Upper lobe of left lung (tissue), 4 donors: ENCODE measurements at regions not wholly inside any gene's neighbourhood (a gene's known extent, or its start where the extent isn't known, plus 50 kb on each side); places are given as distances from the start of the nearest gene placed in this dataset.

ENCODE experiments used
- POLR2A ChIP-seq, 4 donors: fragments of 450-650 bp; IDR thresholded peaks; one replicate each; pipeline ENCODE4 v1.5.1; 2016 to 2017; ENCODE audit warnings: antibody characterized with exemption in 4 of 4, mild to moderate bottlenecking in 2 of 4
- POLR2AphosphoS5 ChIP-seq, 2 donors: sonication (generic); formaldehyde crosslinking; IDR thresholded peaks; one replicate each; pipeline ENCODE4 v1.5.1; 2017; ENCODE audit warnings: antibody characterized with exemption in 2 of 2
- TF ChIP-seq, protein P1 (sequence below), 6 experiments: fragments of 450-650 bp in 4 of 6; fragments of 200-600 bp in 2 of 6; sonication (generic) in 2 of 6; IDR thresholded peaks; one replicate each; pipeline ENCODE4 v1.5.1; 2016 to 2019; ENCODE audit warnings: antibody characterized with exemption in 6 of 6

- TF ChIP-seq POLR2A (IDR thresholded peaks at IDR 0.05) (no peak), POLR2AphosphoS5 (IDR thresholded peaks at IDR 0.05) (no peak)
- TF ChIP-seq, protein P1, sequence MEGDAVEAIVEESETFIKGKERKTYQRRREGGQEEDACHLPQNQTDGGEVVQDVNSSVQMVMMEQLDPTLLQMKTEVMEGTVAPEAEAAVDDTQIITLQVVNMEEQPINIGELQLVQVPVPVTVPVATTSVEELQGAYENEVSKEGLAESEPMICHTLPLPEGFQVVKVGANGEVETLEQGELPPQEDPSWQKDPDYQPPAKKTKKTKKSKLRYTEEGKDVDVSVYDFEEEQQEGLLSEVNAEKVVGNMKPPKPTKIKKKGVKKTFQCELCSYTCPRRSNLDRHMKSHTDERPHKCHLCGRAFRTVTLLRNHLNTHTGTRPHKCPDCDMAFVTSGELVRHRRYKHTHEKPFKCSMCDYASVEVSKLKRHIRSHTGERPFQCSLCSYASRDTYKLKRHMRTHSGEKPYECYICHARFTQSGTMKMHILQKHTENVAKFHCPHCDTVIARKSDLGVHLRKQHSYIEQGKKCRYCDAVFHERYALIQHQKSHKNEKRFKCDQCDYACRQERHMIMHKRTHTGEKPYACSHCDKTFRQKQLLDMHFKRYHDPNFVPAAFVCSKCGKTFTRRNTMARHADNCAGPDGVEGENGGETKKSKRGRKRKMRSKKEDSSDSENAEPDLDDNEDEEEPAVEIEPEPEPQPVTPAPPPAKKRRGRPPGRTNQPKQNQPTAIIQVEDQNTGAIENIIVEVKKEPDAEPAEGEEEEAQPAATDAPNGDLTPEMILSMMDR (IDR thresholded peaks at IDR 0.05) = no peak
Observed at GRCh38 chr2:60118061-60118460, 435.4 kb downstream of the BCL11A start.
